Neural cell (in vitro differentiated cells): ENCODE measurements at regions not wholly inside any gene's neighbourhood (a gene's known extent, or its start where the extent isn't known, plus 50 kb on each side); places are given as distances from the start of the nearest gene placed in this dataset.

ENCODE experiments used
- H2AFZ ChIP-seq: fragments of 200-600, 300-800 bp; sonication (generic), shearing (Covaris generic); 2 replicates; pipeline ENCODE4 v1.6.0; 2014; ENCODE audit warnings: low read depth, mild to moderate bottlenecking, antibody characterized with exemption, low read length, moderate library complexity
- H3F3A ChIP-seq: fragments of 200-600 bp; shearing (Covaris generic); 2 replicates; pipeline ENCODE4 v1.6.1; 2016; ENCODE audit warnings: mild to moderate bottlenecking, moderate library complexity, mixed read lengths, antibody characterized with exemption, low read length; ENCODE audit not compliant: insufficient read depth, poor library complexity, severe bottlenecking
- H3K27ac ChIP-seq: fragments of 200-600, 300-800 bp; sonication (generic), shearing (Covaris generic); 2 replicates; pipeline ENCODE4 v1.5.1; 2014; ENCODE audit warnings: mild to moderate bottlenecking, low read length, moderate library complexity
- H3K27me3 ChIP-seq: fragments of 300-800, 200-600 bp; sonication (generic), shearing (Covaris generic); 2 replicates; pipeline ENCODE4 v1.6.0; 2014; ENCODE audit warnings: mild to moderate bottlenecking, low read depth, low read length, moderate library complexity; ENCODE audit not compliant: insufficient read depth
- H3K36me3 ChIP-seq: fragments of 300-800, 200-600 bp; sonication (generic), shearing (Covaris generic); 2 replicates; pipeline ENCODE4 v1.5.1; 2014; ENCODE audit warnings: mild to moderate bottlenecking, antibody characterized with exemption, low read length, moderate library complexity; ENCODE audit not compliant: insufficient read depth
- H3K4me2 ChIP-seq: fragments of 300-800, 200-600 bp; sonication (generic), shearing (Covaris generic); 2 replicates; pipeline ENCODE4 v1.6.0; 2014; ENCODE audit warnings: mild to moderate bottlenecking, low read length
- H3K4me3 ChIP-seq: fragments of 300-800, 200-600 bp; sonication (generic), shearing (Covaris generic); 2 replicates; pipeline ENCODE4 v1.5.1; 2014; ENCODE audit warnings: mild to moderate bottlenecking, low read length, moderate library complexity
- H3K79me2 ChIP-seq: fragments of 200-600 bp; shearing (Covaris generic); replicated peaks from 2 replicates; pipeline ENCODE4 v1.6.0; 2014; ENCODE audit warnings: mild to moderate bottlenecking, low read length, moderate library complexity; ENCODE audit not compliant: insufficient read depth
- H3K9ac ChIP-seq: fragments of 300-800, 200-600 bp; sonication (generic), shearing (Covaris generic); 2 replicates; pipeline ENCODE4 v1.6.1; 2016; ENCODE audit warnings: mild to moderate bottlenecking, low read length, mixed read lengths
- H3K9me2 ChIP-seq: fragments of 200-600 bp; shearing (Covaris generic); 2 replicates; pipeline ENCODE4 v1.6.1; 2016; ENCODE audit warnings: mild to moderate bottlenecking, low read length, mixed read lengths; ENCODE audit not compliant: insufficient read depth
- H3K9me3 ChIP-seq: fragments of 200-600, 300-800 bp; sonication (generic), shearing (Covaris generic); 2 replicates; pipeline ENCODE4 v1.6.1; 2016; ENCODE audit warnings: mild to moderate bottlenecking, mixed run types, low read length, moderate library complexity, mixed read lengths
- H4K20me1 ChIP-seq: fragments of 200-600 bp; shearing (Covaris generic); 2 replicates; pipeline ENCODE4 v1.6.1; 2016; ENCODE audit warnings: mild to moderate bottlenecking, mixed run types; ENCODE audit not compliant: insufficient read depth
- CTCF ChIP-seq: fragments of 450-650 bp; IDR thresholded peaks from 2 replicates; pipeline ENCODE4 v1.5.1; 2014; ENCODE audit warnings: antibody characterized with exemption, mild to moderate bottlenecking, moderate library complexity; ENCODE audit not compliant: poor library complexity, severe bottlenecking
- EP300 ChIP-seq: fragments of 450-650 bp; conservative IDR thresholded peaks from 2 replicates; pipeline ENCODE4 v1.6.1; 2014; ENCODE audit warnings: antibody characterized with exemption, mild to moderate bottlenecking, moderate library complexity; ENCODE audit not compliant: poor library complexity, severe bottlenecking
- EZH2 ChIP-seq: fragments of 200-600, 300-800 bp; shearing (Covaris generic), sonication (generic); IDR thresholded peaks from 2 replicates; pipeline ENCODE4 v1.6.1; 2014; ENCODE audit warnings: antibody characterized with exemption, low read length, borderline replicate concordance, mild to moderate bottlenecking; ENCODE audit not compliant: insufficient read depth, poor library complexity, severe bottlenecking
- MXI1 ChIP-seq: fragments of 450-650 bp; conservative IDR thresholded peaks from 2 replicates; pipeline ENCODE4 v1.6.1; 2014; ENCODE audit warnings: antibody characterized with exemption, mild to moderate bottlenecking; ENCODE audit not compliant: poor library complexity, severe bottlenecking
- POLR2AphosphoS5 ChIP-seq: IDR thresholded peaks from 2 replicates; pipeline ENCODE4 v1.6.1; 2012
- RAD21 ChIP-seq: fragments of 450-650 bp; conservative IDR thresholded peaks from 2 replicates; pipeline ENCODE4 v1.6.1; 2014; ENCODE audit warnings: antibody characterized with exemption, mild to moderate bottlenecking, moderate library complexity
- SMC3 ChIP-seq: fragments of 450-650 bp; conservative IDR thresholded peaks from 2 replicates; pipeline ENCODE4 v1.6.1; 2014; ENCODE audit warnings: antibody characterized with exemption, mild to moderate bottlenecking, moderate library complexity; ENCODE audit not compliant: poor library complexity
- TAF1 ChIP-seq: IDR thresholded peaks from 2 replicates; pipeline ENCODE4 v1.6.1; 2012; ENCODE audit warnings: low read depth
- TF ChIP-seq, protein P1 (sequence below): IDR thresholded peaks from 2 replicates; pipeline ENCODE4 v1.6.1; 2012; ENCODE audit warnings: borderline replicate concordance

DNA sequence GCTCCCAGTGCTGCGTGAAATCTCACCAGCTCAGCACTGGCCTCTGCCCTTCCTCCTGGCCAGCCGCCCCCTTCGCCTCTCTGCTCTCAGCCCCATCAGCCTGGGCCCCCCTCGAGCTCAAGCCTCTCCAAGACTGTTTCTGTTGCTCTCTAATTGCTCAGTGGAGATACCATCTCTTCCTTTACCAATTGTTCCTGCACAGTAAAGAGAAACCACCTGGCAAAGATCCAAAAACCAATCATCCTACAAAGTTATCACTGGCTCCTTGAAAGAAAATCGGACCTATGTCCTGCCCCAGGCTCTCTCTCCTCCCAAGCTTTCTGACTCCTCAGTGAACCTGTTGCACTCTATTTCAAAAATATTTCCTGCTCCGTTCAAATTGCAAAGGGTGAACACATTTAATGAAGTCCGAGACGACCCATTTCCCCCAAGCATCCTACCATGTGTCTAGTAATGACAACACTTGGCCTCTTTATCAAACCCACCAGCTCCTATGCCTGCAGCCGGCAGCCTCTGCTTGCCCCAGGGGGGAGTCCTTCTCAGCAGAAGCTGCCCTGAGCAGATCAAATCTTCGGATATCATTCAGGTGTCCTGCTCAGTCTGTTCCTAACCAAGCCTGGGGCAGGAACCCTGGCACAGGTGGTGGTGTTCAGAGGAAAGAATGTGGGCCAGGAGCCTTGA is 53.7 kb upstream of the FAM174B start:
- no peaks in the 10 kb centered on the region for H3K79me2 ChIP-seq
- TF ChIP-seq MXI1 = no peak
- TF ChIP-seq, protein P1, sequence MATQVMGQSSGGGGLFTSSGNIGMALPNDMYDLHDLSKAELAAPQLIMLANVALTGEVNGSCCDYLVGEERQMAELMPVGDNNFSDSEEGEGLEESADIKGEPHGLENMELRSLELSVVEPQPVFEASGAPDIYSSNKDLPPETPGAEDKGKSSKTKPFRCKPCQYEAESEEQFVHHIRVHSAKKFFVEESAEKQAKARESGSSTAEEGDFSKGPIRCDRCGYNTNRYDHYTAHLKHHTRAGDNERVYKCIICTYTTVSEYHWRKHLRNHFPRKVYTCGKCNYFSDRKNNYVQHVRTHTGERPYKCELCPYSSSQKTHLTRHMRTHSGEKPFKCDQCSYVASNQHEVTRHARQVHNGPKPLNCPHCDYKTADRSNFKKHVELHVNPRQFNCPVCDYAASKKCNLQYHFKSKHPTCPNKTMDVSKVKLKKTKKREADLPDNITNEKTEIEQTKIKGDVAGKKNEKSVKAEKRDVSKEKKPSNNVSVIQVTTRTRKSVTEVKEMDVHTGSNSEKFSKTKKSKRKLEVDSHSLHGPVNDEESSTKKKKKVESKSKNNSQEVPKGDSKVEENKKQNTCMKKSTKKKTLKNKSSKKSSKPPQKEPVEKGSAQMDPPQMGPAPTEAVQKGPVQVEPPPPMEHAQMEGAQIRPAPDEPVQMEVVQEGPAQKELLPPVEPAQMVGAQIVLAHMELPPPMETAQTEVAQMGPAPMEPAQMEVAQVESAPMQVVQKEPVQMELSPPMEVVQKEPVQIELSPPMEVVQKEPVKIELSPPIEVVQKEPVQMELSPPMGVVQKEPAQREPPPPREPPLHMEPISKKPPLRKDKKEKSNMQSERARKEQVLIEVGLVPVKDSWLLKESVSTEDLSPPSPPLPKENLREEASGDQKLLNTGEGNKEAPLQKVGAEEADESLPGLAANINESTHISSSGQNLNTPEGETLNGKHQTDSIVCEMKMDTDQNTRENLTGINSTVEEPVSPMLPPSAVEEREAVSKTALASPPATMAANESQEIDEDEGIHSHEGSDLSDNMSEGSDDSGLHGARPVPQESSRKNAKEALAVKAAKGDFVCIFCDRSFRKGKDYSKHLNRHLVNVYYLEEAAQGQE = no peak
- TF ChIP-seq EZH2 = no peak
- no peak for TF ChIP-seq EP300
- no peak for TF ChIP-seq SMC3
- TF ChIP-seq CTCF = no peak
- no peak for TF ChIP-seq RAD21
- no peak for TF ChIP-seq POLR2AphosphoS5
- no peak for TF ChIP-seq TAF1

GRCh38 chr15:92711457-92711831 is 55.9 kb upstream of the FAM174B start:
- TF ChIP-seq RAD21 (no peak), CTCF (no peak), TAF1 (no peak), POLR2AphosphoS5 (no peak), MXI1 (no peak), EP300 (no peak), EZH2 (no peak), SMC3 (no peak)
- TF ChIP-seq, protein P1 = no peak
- Histone ChIP-seq H3K9me3 (no peaks in the 10 kb centered on the region), H3K36me3 (no peaks in the 10 kb centered on the region), H2AFZ (no peak overlapping the region), H4K20me1 (no peaks in the 10 kb centered on the region), H3K4me3 (no peak overlapping the region), H3K27ac (no peak overlapping the region), H3F3A (no peaks in the 10 kb centered on the region), H3K9ac (no peak overlapping the region), H3K79me2 (no peaks in the 10 kb centered on the region), H3K4me2 (no peak overlapping the region), H3K9me2 (no peaks in the 10 kb centered on the region), H3K27me3 (no peaks in the 10 kb centered on the region)

More for the DNA sequence above, 53.7 kb upstream of the FAM174B start:
- Histone ChIP-seq H3K9ac (no peak overlapping the region), H3K4me2 (no peak overlapping the region), H3K27ac (no peak overlapping the region), H3F3A (no peaks in the 10 kb centered on the region), H4K20me1 (no peaks in the 10 kb centered on the region), H3K4me3 (no peak overlapping the region), H3K36me3 (no peaks in the 10 kb centered on the region), H3K9me3 (no peaks in the 10 kb centered on the region), H3K27me3 (no peaks in the 10 kb centered on the region), H2AFZ (no peak overlapping the region), H3K9me2 (no peaks in the 10 kb centered on the region)
